K562 (cell line): ENCODE measurements at regions not wholly inside any gene's neighbourhood (a gene's known extent, or its start where the extent isn't known, plus 50 kb on each side); places are given as distances from the start of the nearest gene placed in this dataset.

Experiments
- ATAC-seq: fragments of 200-7000 bp; cut with Tn5 transposase; 3 replicates; pipeline ENCODE4 v1.9.1; 2020; ENCODE audit warnings: moderate library complexity
- BruUV-seq: library from RNA; stranded (reverse); fragments of 400-500 nt; replicated peaks from 2 replicates; lab custom pipeline; 2021; lab: Mats Ljungman, UMichigan
- CTCF ChIA-PET: fragments of 300-600 bp; formaldehyde crosslinking; extraction: SDS; loops from one replicate; lab custom pipeline; 2021; ENCODE audit warnings: low intra/inter-chr PET ratio; lab: Yijun Ruan, JAX
- POLR2A ChIA-PET: fragments of 300-600, 350-650 bp; sonication (Branson Sonifier 250); formaldehyde crosslinking; extraction: SDS; loops from one replicate; lab custom pipeline; 2021; ENCODE audit warnings: antibody characterized with exemption, inconsistent platforms; lab: Yijun Ruan, JAX
- DNase-seq, 4 experiments: peaks; one replicate each; pipeline versions ENCODE4 v3.0.0 to v3.0.0-alpha.2; 2011 to 2018; ENCODE audit warnings: low spot score in 3 of 4, mixed read lengths in 3 of 4; ENCODE audit errors: extremely low read depth in 1 of 4
- FAIRE-seq: peaks from 2 replicates; lab custom pipeline; 2011; peaks lifted over from hg19 to GRCh38; lab: Jason Lieb, UNC
- H2AFZ ChIP-seq: 2 replicates; pipeline ENCODE4 v1.6.0; 2011; ENCODE audit warnings: low read depth, low read length, control low read depth, inconsistent platforms
- H3K27ac ChIP-seq: fragments of 200-600 bp; 3 replicates; pipeline ENCODE4 v1.8.0; 2011; ENCODE audit warnings: low read depth, mild to moderate bottlenecking, control low read depth, inconsistent platforms, low read length, moderate library complexity, mixed read lengths; ENCODE audit errors: extremely low read depth
- H3K27me3 ChIP-seq, 2 experiments: fragments of 300-600 bp in 1 of 2; 2 replicates in 1 of 2; 3 replicates in 1 of 2; pipeline versions ENCODE4 v1.6.0 to v1.8.0; 2011; ENCODE audit warnings: inconsistent platforms in 2 of 2, low read length in 2 of 2, mild to moderate bottlenecking in 1 of 2, mixed read lengths in 1 of 2, moderate library complexity in 1 of 2; ENCODE audit not compliant: control insufficient read depth in 2 of 2, insufficient read depth in 2 of 2
- H3K36me3 ChIP-seq: fragments of 300-600 bp; 3 replicates; pipeline ENCODE4 v1.8.0; 2011; ENCODE audit warnings: mild to moderate bottlenecking, low read length, inconsistent platforms; ENCODE audit not compliant: control insufficient read depth, insufficient read depth
- H3K4me1 ChIP-seq, 2 experiments: fragments of 200-600 bp in 1 of 2; replicated peaks in 1 of 2; 2 replicates in 1 of 2; 3 replicates in 1 of 2; pipeline versions ENCODE4 v1.5.1 to v1.8.0; 2011; ENCODE audit warnings: inconsistent platforms in 2 of 2, low read length in 2 of 2, mild to moderate bottlenecking in 1 of 2, mixed read lengths in 1 of 2, moderate library complexity in 1 of 2; ENCODE audit not compliant: control insufficient read depth in 2 of 2, insufficient read depth in 2 of 2
- H3K4me2 ChIP-seq: 2 replicates; pipeline ENCODE4 v1.6.1; 2011; ENCODE audit warnings: low read length, control low read depth, inconsistent platforms, mixed read lengths; ENCODE audit not compliant: insufficient read depth
- H3K4me3 ChIP-seq: fragments of 200-600 bp; sonication (generic), shearing (Covaris generic); 2 replicates; pipeline ENCODE4 v1.5.1; 2016; ENCODE audit warnings: control low read depth, inconsistent platforms
- H3K79me2 ChIP-seq: fragments of 200-600 bp; 3 replicates; pipeline ENCODE4 v1.8.0; 2011; ENCODE audit warnings: low read length, inconsistent platforms; ENCODE audit not compliant: control insufficient read depth, insufficient read depth
- H3K9ac ChIP-seq, 2 experiments: 2 replicates each; pipeline versions ENCODE4 v1.6.0 to v1.6.1; 2011; ENCODE audit warnings: low read depth in 2 of 2, low read length in 2 of 2, control low read depth in 1 of 2, inconsistent platforms in 1 of 2, mild to moderate bottlenecking in 1 of 2, mixed read lengths in 1 of 2; ENCODE audit not compliant: insufficient read depth in 1 of 2
- H3K9me1 ChIP-seq: one replicate; pipeline ENCODE4 v1.6.0; 2011; ENCODE audit warnings: inconsistent platforms, mild to moderate bottlenecking, low read length, moderate library complexity; ENCODE audit not compliant: control insufficient read depth, insufficient read depth
- H3K9me3 ChIP-seq: replicated peaks from 2 replicates; pipeline ENCODE4 v1.5.1; 2011; ENCODE audit warnings: low read depth, low read length, inconsistent platforms; ENCODE audit not compliant: control insufficient read depth, insufficient read depth
- H4K20me1 ChIP-seq: replicated peaks from 2 replicates; pipeline ENCODE4 v1.6.1; 2011; ENCODE audit warnings: low read length, inconsistent platforms, mixed read lengths; ENCODE audit not compliant: control insufficient read depth, insufficient read depth
- CC2D1A ChIP-seq: fragments of 450-650 bp; IDR thresholded peaks from 2 replicates; pipeline ENCODE4 v1.6.1; 2017; ENCODE audit warnings: mild to moderate bottlenecking
- CGGBP1 ChIP-seq: fragments of 250-450 bp; sonication (Bioruptor Pico); IDR thresholded peaks from 2 replicates; pipeline ENCODE4 v1.9.0; 2021; ENCODE audit warnings: mild to moderate bottlenecking
- KDM4B ChIP-seq, 2 experiments: fragments of 450-650 bp in 1 of 2; sonication (generic) in 1 of 2; IDR thresholded peaks; 2 replicates each; pipeline ENCODE4 v1.6.1; 2016 to 2017; ENCODE audit warnings: borderline replicate concordance in 2 of 2, antibody characterized with exemption in 1 of 2, low read depth in 1 of 2, mild to moderate bottlenecking in 1 of 2
- NELFE ChIP-seq: IDR thresholded peaks from 2 replicates; pipeline ENCODE4 v1.6.1; 2011; ENCODE audit warnings: mild to moderate bottlenecking; ENCODE audit not compliant: insufficient read depth, insufficient read length
- PCBP2 ChIP-seq: fragments of 200-400 bp; formaldehyde crosslinking; IDR thresholded peaks from 2 replicates; pipeline ENCODE4 v1.6.1; 2018; ENCODE audit warnings: low read length, low read depth, mild to moderate bottlenecking, moderate library complexity; ENCODE audit not compliant: poor library complexity, severe bottlenecking
- RBM15 ChIP-seq: fragments of 200-400 bp; formaldehyde crosslinking; IDR thresholded peaks from 2 replicates; pipeline ENCODE4 v1.6.1; 2018; ENCODE audit warnings: mild to moderate bottlenecking, low read length, moderate library complexity; ENCODE audit not compliant: insufficient read depth
- ZBTB5 ChIP-seq: fragments of 450-650 bp; IDR thresholded peaks from 2 replicates; pipeline ENCODE4 v1.6.1; 2017; ENCODE audit warnings: antibody characterized with exemption
- ZFP30 ChIP-seq: fragments of 250-450 bp; sonication (Bioruptor Pico); IDR thresholded peaks from 2 replicates; pipeline ENCODE4 v1.8.0; 2022; ENCODE audit warnings: moderate library complexity, mild to moderate bottlenecking, inconsistent platforms, borderline replicate concordance
- WGBS: fragments of 100-300 bp; shearing (Covaris generic); methylation state at CpG from one replicate; pipeline ENCODE4 v1.1.6; 2016; ENCODE audit warnings: low coverage, mixed read lengths; ENCODE audit not compliant: insufficient coverage; ENCODE audit errors: missing lambda C conversion rate; 5-methylcytosine and 5-hydroxymethylcytosine counted together
- in situ Hi-C: fragments of 300-500 bp; cut with MboI; formaldehyde crosslinking; loops from 4 replicates; pipeline ENCODE4 v1.15.0; 2018; ENCODE audit warnings: inconsistent platforms, mixed read lengths
- intact Hi-C: fragments of 100-400 bp; cut with micrococcal nuclease; formaldehyde crosslinking; loops from 2 replicates; pipeline ENCODE4 v1.14.2; 2022

DNA sequence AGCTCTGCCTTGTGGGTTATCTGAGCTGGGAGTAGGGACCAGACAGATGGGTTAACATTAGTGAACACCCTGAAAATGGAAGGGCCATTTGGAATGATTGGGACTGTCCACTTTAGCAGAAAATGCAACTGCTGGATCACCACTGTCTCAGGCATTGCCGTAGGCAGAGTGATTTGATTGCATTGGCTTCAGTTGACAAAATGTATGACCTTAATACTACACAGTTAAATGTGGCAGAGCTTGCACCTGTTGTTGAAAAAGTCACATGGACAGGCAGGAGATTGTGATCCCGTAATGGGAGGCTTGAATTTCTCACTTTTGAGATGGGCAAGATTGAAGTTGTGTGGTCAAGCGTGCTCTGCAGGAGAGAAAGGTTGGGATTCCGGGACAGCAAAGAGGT, 166.5 kb upstream of the PUDP start:
- WGBS, result 2% methylated on average over 4 of the region's 4 CpGs
- no peak overlapping the region for H3K4me3 ChIP-seq
- no peaks in the 10 kb centered on the region for H3K9me1 ChIP-seq
- ChIA-PET POLR2A (no interaction called here), CTCF (no interaction called here)
- no peaks in the 10 kb centered on the region for H3K79me2 ChIP-seq
- intact Hi-C loops, result no loop called here
- H3K9me3 ChIP-seq, result no peaks in the 10 kb centered on the region
- BruUV-seq, result no TSS peak
- no peak overlapping the region for H2AFZ ChIP-seq
- TF ChIP-seq KDM4B (IDR thresholded peaks at IDR 0.05; ENCODE audit: borderline replicate concordance in 2 of 2, low read depth in 1 of 2) (no peak), ZBTB5 (no peak), RBM15 (no peak), CGGBP1 (CRISPR knock-in tag) (no peak), ZFP30 (no peak), CC2D1A (no peak), NELFE (no peak), PCBP2 (no peak)
- FAIRE-seq (no peak), ATAC-seq (no peak), DNase-seq (no peak)
- H3K27ac ChIP-seq, result no peak overlapping the region
- no peaks in the 10 kb centered on the region for H4K20me1 ChIP-seq
- H3K36me3 ChIP-seq, result no peaks in the 10 kb centered on the region
- H3K4me2 ChIP-seq, result no peak overlapping the region
- H3K4me1 ChIP-seq, result no peaks in the 10 kb centered on the region
- no peaks in the 10 kb centered on the region for H3K27me3 ChIP-seq
- in situ Hi-C loops, result no loop called here
- no peak overlapping the region for H3K9ac ChIP-seq
